Neural cell (in vitro differentiated cells): ENCODE measurements at regions not wholly inside any gene's neighbourhood (a gene's known extent, or its start where the extent isn't known, plus 50 kb on each side); places are given as distances from the start of the nearest gene placed in this dataset.

Experiments
- EP300 ChIP-seq: fragments of 450-650 bp; conservative IDR thresholded peaks from 2 replicates; pipeline ENCODE4 v1.6.1; 2014; ENCODE audit warnings: antibody characterized with exemption, mild to moderate bottlenecking, moderate library complexity; ENCODE audit not compliant: poor library complexity, severe bottlenecking
- EZH2 ChIP-seq: fragments of 200-600, 300-800 bp; shearing (Covaris generic), sonication (generic); IDR thresholded peaks from 2 replicates; pipeline ENCODE4 v1.6.1; 2014; ENCODE audit warnings: antibody characterized with exemption, low read length, borderline replicate concordance, mild to moderate bottlenecking; ENCODE audit not compliant: insufficient read depth, poor library complexity, severe bottlenecking
- MXI1 ChIP-seq: fragments of 450-650 bp; conservative IDR thresholded peaks from 2 replicates; pipeline ENCODE4 v1.6.1; 2014; ENCODE audit warnings: antibody characterized with exemption, mild to moderate bottlenecking; ENCODE audit not compliant: poor library complexity, severe bottlenecking
- POLR2AphosphoS5 ChIP-seq: IDR thresholded peaks from 2 replicates; pipeline ENCODE4 v1.6.1; 2012
- RAD21 ChIP-seq: fragments of 450-650 bp; conservative IDR thresholded peaks from 2 replicates; pipeline ENCODE4 v1.6.1; 2014; ENCODE audit warnings: antibody characterized with exemption, mild to moderate bottlenecking, moderate library complexity
- REST ChIP-seq: IDR thresholded peaks from 2 replicates; pipeline ENCODE4 v1.6.1; 2012; ENCODE audit warnings: borderline replicate concordance
- SMC3 ChIP-seq: fragments of 450-650 bp; conservative IDR thresholded peaks from 2 replicates; pipeline ENCODE4 v1.6.1; 2014; ENCODE audit warnings: antibody characterized with exemption, mild to moderate bottlenecking, moderate library complexity; ENCODE audit not compliant: poor library complexity
- TAF1 ChIP-seq: IDR thresholded peaks from 2 replicates; pipeline ENCODE4 v1.6.1; 2012; ENCODE audit warnings: low read depth
- TF ChIP-seq, protein P1 (sequence below): fragments of 450-650 bp; IDR thresholded peaks from 2 replicates; pipeline ENCODE4 v1.5.1; 2014; ENCODE audit warnings: antibody characterized with exemption, mild to moderate bottlenecking, moderate library complexity; ENCODE audit not compliant: poor library complexity, severe bottlenecking

- TF ChIP-seq EZH2 (no peak), REST (no peak), POLR2AphosphoS5 (no peak), EP300 (no peak), TAF1 (no peak), MXI1 (no peak), SMC3 (no peak), RAD21 (no peak)
- TF ChIP-seq, protein P1, sequence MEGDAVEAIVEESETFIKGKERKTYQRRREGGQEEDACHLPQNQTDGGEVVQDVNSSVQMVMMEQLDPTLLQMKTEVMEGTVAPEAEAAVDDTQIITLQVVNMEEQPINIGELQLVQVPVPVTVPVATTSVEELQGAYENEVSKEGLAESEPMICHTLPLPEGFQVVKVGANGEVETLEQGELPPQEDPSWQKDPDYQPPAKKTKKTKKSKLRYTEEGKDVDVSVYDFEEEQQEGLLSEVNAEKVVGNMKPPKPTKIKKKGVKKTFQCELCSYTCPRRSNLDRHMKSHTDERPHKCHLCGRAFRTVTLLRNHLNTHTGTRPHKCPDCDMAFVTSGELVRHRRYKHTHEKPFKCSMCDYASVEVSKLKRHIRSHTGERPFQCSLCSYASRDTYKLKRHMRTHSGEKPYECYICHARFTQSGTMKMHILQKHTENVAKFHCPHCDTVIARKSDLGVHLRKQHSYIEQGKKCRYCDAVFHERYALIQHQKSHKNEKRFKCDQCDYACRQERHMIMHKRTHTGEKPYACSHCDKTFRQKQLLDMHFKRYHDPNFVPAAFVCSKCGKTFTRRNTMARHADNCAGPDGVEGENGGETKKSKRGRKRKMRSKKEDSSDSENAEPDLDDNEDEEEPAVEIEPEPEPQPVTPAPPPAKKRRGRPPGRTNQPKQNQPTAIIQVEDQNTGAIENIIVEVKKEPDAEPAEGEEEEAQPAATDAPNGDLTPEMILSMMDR = no peak
These were observed 283.2 kb upstream of the POU5F2 start for GRCh38 chr5:94024620-94025019.
